WTC11 (cell line): ENCODE measurements at regions not wholly inside any gene's neighbourhood (a gene's known extent, or its start where the extent isn't known, plus 50 kb on each side); places are given as distances from the start of the nearest gene placed in this dataset.

Experiments
- CTCF ChIP-seq: fragments of 200-600 bp; IDR thresholded peaks from 2 replicates; pipeline ENCODE4 v1.8.0; 2022; ENCODE audit warnings: antibody characterized with exemption
- E2F5 ChIP-seq: sonication (generic); formaldehyde crosslinking; IDR thresholded peaks from 2 replicates; pipeline ENCODE4 v1.8.1; 2022; ENCODE audit warnings: mild to moderate bottlenecking, moderate library complexity, missing genetic modification reagents
- ETV6 ChIP-seq: sonication (generic); formaldehyde crosslinking; IDR thresholded peaks from 2 replicates; pipeline ENCODE4 v1.8.1; 2022; ENCODE audit warnings: mild to moderate bottlenecking, missing genetic modification reagents
- FOXP4 ChIP-seq: sonication (generic); formaldehyde crosslinking; IDR thresholded peaks from 2 replicates; pipeline ENCODE4 v1.8.0; 2022; ENCODE audit warnings: mild to moderate bottlenecking, missing genetic modification reagents
- GABPB1 ChIP-seq: sonication (generic); formaldehyde crosslinking; IDR thresholded peaks from 2 replicates; pipeline ENCODE4 v1.8.1; 2023; ENCODE audit warnings: mild to moderate bottlenecking, missing genetic modification reagents
- IRF1 ChIP-seq: sonication (generic); formaldehyde crosslinking; IDR thresholded peaks from 2 replicates; pipeline ENCODE4 v1.8.0; 2023; ENCODE audit warnings: missing genetic modification reagents
- NR2C2 ChIP-seq: sonication (generic); formaldehyde crosslinking; IDR thresholded peaks from 2 replicates; pipeline ENCODE4 v1.8.0; 2022; ENCODE audit warnings: mild to moderate bottlenecking, missing genetic modification reagents
- ZNF232 ChIP-seq: sonication (generic); formaldehyde crosslinking; IDR thresholded peaks from 2 replicates; pipeline ENCODE4 v1.8.0; 2022; ENCODE audit warnings: mild to moderate bottlenecking, missing genetic modification reagents
- ZSCAN18 ChIP-seq: fragments of 250-450 bp; sonication (Bioruptor Pico); IDR thresholded peaks from 2 replicates; pipeline ENCODE4 v2.1.2; 2022; ENCODE audit warnings: mild to moderate bottlenecking, moderate library complexity

GRCh38 chr11:71200172-71200716 lies 52.1 kb downstream of the SHANK2 start:
- TF ChIP-seq IRF1 (CRISPR knock-in tag) (no peak), CTCF (no peak), ZNF232 (CRISPR knock-in tag) (peak; percentile 61; the same call in 1 of the 2 replicates), GABPB1 (CRISPR knock-in tag) (no peak), FOXP4 (CRISPR knock-in tag) (no peak), ZSCAN18 (no peak), E2F5 (CRISPR knock-in tag) (no peak), ETV6 (CRISPR knock-in tag) (no peak), NR2C2 (CRISPR knock-in tag) (no peak)
